Kidney (tissue), 13 donors: ENCODE measurements at regions not wholly inside any gene's neighbourhood (a gene's known extent, or its start where the extent isn't known, plus 50 kb on each side); places are given as distances from the start of the nearest gene placed in this dataset.

Source experiments
- DNase-seq, 5 donors: peaks; one replicate each; pipeline ENCODE4 v3.0.0-alpha.2; 2013 to 2020
- FAIRE-seq: peaks from 2 replicates; lab custom pipeline; 2012; peaks lifted over from hg19 to GRCh38; lab: Jason Lieb, UNC
- H3K27ac ChIP-seq, 2 donors: one replicate each; pipeline ENCODE4 v1.7.0; 2013; ENCODE audit warnings: low read depth in 2 of 2, low read length in 2 of 2, inconsistent platforms in 1 of 2
- H3K27me3 ChIP-seq: one replicate; pipeline ENCODE4 v1.7.1; 2013; ENCODE audit warnings: low read length, inconsistent platforms; ENCODE audit not compliant: control insufficient read depth, insufficient read depth
- H3K36me3 ChIP-seq, 3 donors: one replicate each; pipeline versions ENCODE4 v1.7.0 to v1.7.1; 2013; ENCODE audit warnings: low read length in 3 of 3, control low read depth in 1 of 3, inconsistent platforms in 1 of 3; ENCODE audit not compliant: insufficient read depth in 3 of 3, control insufficient read depth in 2 of 3
- H3K4me1 ChIP-seq, 3 donors: one replicate each; pipeline versions ENCODE4 v1.7.0 to v1.7.1; 2013; ENCODE audit warnings: low read length in 3 of 3, inconsistent platforms in 1 of 3, low read depth in 1 of 3; ENCODE audit not compliant: control insufficient read depth in 2 of 3, insufficient read depth in 2 of 3
- H3K4me3 ChIP-seq, 3 donors: one replicate each; pipeline versions ENCODE4 v1.7.0 to v1.8.1; 2013; ENCODE audit warnings: low read length in 3 of 3, control low read depth in 1 of 3, inconsistent platforms in 1 of 3
- H3K9ac ChIP-seq, 3 donors: one replicate each; pipeline versions ENCODE4 v1.7.0 to v1.7.1; 2013; ENCODE audit warnings: low read length in 3 of 3, control low read depth in 1 of 3, inconsistent platforms in 1 of 3
- H3K9me3 ChIP-seq, 3 donors: one replicate each; pipeline versions ENCODE4 v1.7.0 to v1.7.1; 2013; ENCODE audit warnings: low read length in 3 of 3, control low read depth in 1 of 3, inconsistent platforms in 1 of 3; ENCODE audit not compliant: control insufficient read depth in 2 of 3, insufficient read depth in 1 of 3
- CTCF ChIP-seq: IDR thresholded peaks from 3 replicates; pipeline ENCODE4 v1.5.1; 2012; ENCODE audit warnings: mild to moderate bottlenecking, moderate library complexity, borderline replicate concordance; ENCODE audit not compliant: insufficient read depth; ENCODE audit errors: extremely low read depth
- intact Hi-C: fragments of 100-400 bp; cut with DNase I; formaldehyde crosslinking; loops from one replicate; pipeline ENCODE4 v1.11.1; 2022
- donor health status: control.
- donor health status: control.
- donor health status: control.
- donor health status: control.
- donor health status: control.
- donor health status: DM: yes; HTN: yes; CAD: no.
- donor health status: Normal renal cell carcinoma (clear cell type).

GRCh38 chr22:49546811-49547585 is 280.7 kb downstream of the BRD1 start:
- no peak overlapping the region for H3K9ac ChIP-seq
- peaks cover 2% of the 10 kb centered on the region for H3K27me3 ChIP-seq
- TF ChIP-seq CTCF = no peak
- intact Hi-C loops = no loop called here
- H3K27ac ChIP-seq = no peak overlapping the region
- H3K9me3 ChIP-seq = peaks cover 0 to 4% (median 0%) of the 10 kb centered on the region in 3 donors
- no peaks in the 10 kb centered on the region for H3K36me3 ChIP-seq
- FAIRE-seq = no peak
- no peak overlapping the region for H3K4me3 ChIP-seq
- H3K4me1 ChIP-seq = no peaks in the 10 kb centered on the region
- peak in 1 of 5 donors; percentile 26 for DNase-seq

DNA sequence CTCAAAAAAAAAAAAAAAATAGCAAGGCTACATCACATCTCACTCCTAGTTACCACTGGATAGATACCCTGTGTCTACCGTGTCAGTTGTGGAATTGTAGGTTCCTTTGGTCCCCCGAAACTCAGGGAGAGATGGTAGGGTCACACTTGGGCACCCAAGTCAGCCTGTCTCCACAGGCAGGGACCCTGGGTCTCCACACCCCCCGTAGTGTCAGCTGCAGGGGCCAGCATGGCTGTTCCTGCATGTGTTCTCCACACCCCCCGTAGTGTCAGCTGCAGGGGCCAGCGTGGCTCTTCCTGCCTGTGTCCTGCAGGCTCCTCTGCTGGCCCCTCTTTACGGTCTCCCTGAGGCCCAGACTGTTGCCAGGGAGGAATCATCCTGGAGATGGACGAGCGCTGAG is 282.1 kb downstream of the BRD1 start:
- FAIRE-seq (no peak), DNase-seq (peak in 2 of 5 donors; percentile 27 to 46)
- no peak for TF ChIP-seq CTCF
- H3K9ac ChIP-seq = no peak overlapping the region
- H3K27ac ChIP-seq = no peak overlapping the region
- H3K9me3 ChIP-seq = no peaks in the 10 kb centered on the region
- H3K36me3 ChIP-seq = no peaks in the 10 kb centered on the region
- H3K4me1 ChIP-seq = no peaks in the 10 kb centered on the region
- no peak overlapping the region for H3K4me3 ChIP-seq
- intact Hi-C loops = no loop called here
- peaks cover 2% of the 10 kb centered on the region for H3K27me3 ChIP-seq

DNA sequence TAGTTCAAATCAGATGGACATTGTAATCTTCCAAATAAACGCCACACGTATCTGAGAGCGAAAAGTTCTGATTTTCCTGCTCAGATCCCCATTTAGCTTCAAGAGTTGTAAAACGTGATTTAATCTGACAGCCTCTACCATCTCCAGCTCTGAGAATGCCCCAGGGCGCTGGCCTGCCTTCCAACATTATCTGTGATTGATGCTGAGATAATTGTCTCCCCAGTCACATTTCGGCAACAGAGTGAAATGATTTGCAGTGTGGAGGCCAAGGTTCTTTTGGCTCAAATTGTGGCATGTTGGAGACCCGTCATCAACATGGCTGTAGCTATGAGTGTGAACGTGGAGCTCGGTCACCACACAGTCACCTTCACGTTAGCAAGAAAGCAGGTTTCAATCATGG is 283.4 kb downstream of the BRD1 start:
- Histone ChIP-seq H3K9me3 (no peaks in the 10 kb centered on the region), H3K4me1 (no peaks in the 10 kb centered on the region), H3K9ac (no peak overlapping the region), H3K4me3 (no peak overlapping the region), H3K27me3 (peaks cover 2% of the 10 kb centered on the region), H3K27ac (no peak overlapping the region), H3K36me3 (no peaks in the 10 kb centered on the region)
- intact Hi-C loops = no loop called here
- no peak for TF ChIP-seq CTCF
- FAIRE-seq = no peak
- peak in 4 of 5 donors; percentile 17 to 45 (median 25) for DNase-seq

- Histone ChIP-seq H3K9me3 (no peaks in the 10 kb centered on the region), H3K27ac (no peak overlapping the region), H3K4me1 (no peaks in the 10 kb centered on the region), H3K9ac (no peak overlapping the region), H3K4me3 (no peak overlapping the region), H3K36me3 (no peaks in the 10 kb centered on the region), H3K27me3 (peaks cover 2% of the 10 kb centered on the region)
- FAIRE-seq = no peak
- no peak for TF ChIP-seq CTCF
- intact Hi-C loops = no loop called here
- peak in 2 of 5 donors; percentile 4 to 15 for DNase-seq
Measured at GRCh38 chr22:49543876-49544275, 283.8 kb downstream of the BRD1 start.
